ENCODE measurements at regions not wholly inside any gene's neighbourhood (a gene's known extent, or its start where the extent isn't known, plus 50 kb on each side); places are given as distances from the start of the nearest gene placed in this dataset.

GRCh38 chr5:163978897-163979296, 473.5 kb downstream of the MAT2B start:
- Histone ChIP-seq H3K27me3 (ENCODE audit: control insufficient read depth in 1 of 2, insufficient read depth in 2 of 2, low read length in 2 of 2) (no peaks in the 10 kb centered on the region), H3K4me3 (replicated peaks in 1 of 3; ENCODE audit: insufficient read depth in 1 of 3, low read depth in 2 of 3, low read length in 3 of 3) (no peak overlapping the region)
- POLR2A ChIA-PET, result no interaction called here

More at GRCh38 chr5:163978897-163979296, 473.5 kb downstream of the MAT2B start:
- Histone ChIP-seq H3K79me2 (ENCODE audit: insufficient read depth, low read length) (no peaks in the 10 kb centered on the region), H4K20me1 (ENCODE audit: insufficient read depth, low read length) (no peaks in the 10 kb centered on the region), H3K27ac (ENCODE audit: extremely low read length, insufficient read depth, low read length) (no peak overlapping the region), H2AFZ (ENCODE audit: low read length) (no peak overlapping the region), H3K9me3 (ENCODE audit: low read length) (no peaks in the 10 kb centered on the region), H3K4me1 (ENCODE audit: insufficient read depth, low read length) (no peaks in the 10 kb centered on the region), H3K4me2 (ENCODE audit: low read depth, low read length) (no peak overlapping the region), H3K9ac (ENCODE audit: insufficient read depth, low read depth, low read length) (no peak overlapping the region), H3K36me3 (replicated peaks in 1 of 2; ENCODE audit: control insufficient read depth in 1 of 2, insufficient read depth in 2 of 2, low read length in 2 of 2) (no peaks in the 10 kb centered on the region)
- in situ Hi-C loops (cut with HindIII; ENCODE audit: extremely low pct_ligation_motif_present, low pct_unique_long_range_greater_than_20kb), result no loop called here
- TF ChIP-seq NFKB2 (CRISPR knock-in tag; IDR thresholded peaks at IDR 0.05; ENCODE audit: borderline replicate concordance) (no peak), CTCF (CRISPR knock-in tag; IDR thresholded peaks at IDR 0.05) (peak; percentile 48), SYNCRIP (IDR thresholded peaks at IDR 0.05; ENCODE audit: insufficient read depth, low read depth, low read length) (no peak), SP140L (CRISPR knock-in tag; IDR thresholded peaks at IDR 0.05; ENCODE audit: borderline replicate concordance) (no peak), FOXK2 (IDR thresholded peaks at IDR 0.05) (no peak), PTBP1 (IDR thresholded peaks at IDR 0.05; ENCODE audit: low read depth, low read length, poor library complexity, severe bottlenecking) (no peak), NR1H2 (CRISPR knock-in tag; IDR thresholded peaks at IDR 0.05; ENCODE audit: borderline replicate concordance, low read depth) (no peak), ZNF792 (CRISPR knock-in tag; IDR thresholded peaks at IDR 0.05) (no peak), ZNF263 (CRISPR knock-in tag; IDR thresholded peaks at IDR 0.05) (no peak), MAFK (conservative IDR thresholded peaks at IDR 0.05 in 1 of 2, IDR thresholded peaks at IDR 0.05 in 1 of 2; ENCODE audit: low read length in 2 of 2) (no peak), ZNF274 (CRISPR knock-in tag; IDR thresholded peaks at IDR 0.05) (no peak), STAG1 (CRISPR knock-in tag; IDR thresholded peaks at IDR 0.05) (peak; percentile 20; the same call in 1 of the 2 replicates), KLF16 (CRISPR knock-in tag; IDR thresholded peaks at IDR 0.05) (no peak), ZNF256 (CRISPR knock-in tag; conservative IDR thresholded peaks at IDR 0.05) (no peak)
- intact Hi-C loops (cut with micrococcal nuclease; ENCODE audit: unreplicated experiment), result loop anchor here (5.0 kb wide), 1 partner anchor 73 kb away; no protein-coding TSS in a partner anchor
- FAIRE-seq (no peak), DNase-seq (ENCODE audit: low spot score) (no peak), ATAC-seq (peak; percentile 78)
- CTCF ChIA-PET (ENCODE audit: low intra/inter-chr PET ratio, low total read pairs), result no interaction called here
- WGBS (ENCODE audit: low lambda C conversion rate), result 8% methylated on average over 4 of the region's 5 CpGs
- no TSS peak for BruUV-seq (replicated peaks)
